Activated naive CD4-positive, alpha-beta T cell treated with anti-CD3 and anti-CD28 coated beads, Interleukin-2, amount 50 U/mL, for 16 hours (primary cell): ENCODE measurements at regions not wholly inside any gene's neighbourhood (a gene's known extent, or its start where the extent isn't known, plus 50 kb on each side); places are given as distances from the start of the nearest gene placed in this dataset.
A peak's percentile ranks its signal among the peaks of the same experiment; 100 is the strongest.
"Not testable (repeated sequence)": the region's sequence is repeated elsewhere in the genome, so short reads cannot be mapped to it uniquely, and the experiment has no call there.

Experiments used
- DNase-seq: peaks from one replicate; pipeline ENCODE4 v3.0.0-alpha.2; 2020

- DNase-seq, result not testable (repeated sequence)
Observed at GRCh38 chr20:64327223-64327549, 71.6 kb downstream of the PCMTD2 start.

GRCh38 chr20:64327550-64328317, 72.2 kb downstream of the PCMTD2 start:
- peak; percentile 29 for DNase-seq

- not testable (repeated sequence) for DNase-seq
Observed at GRCh38 chr20:64328595-64329250, 73.2 kb downstream of the PCMTD2 start.

- not testable (repeated sequence) for DNase-seq
Observed at GRCh38 chr20:64332627-64333026, 77.1 kb downstream of the PCMTD2 start.
